ENCODE measurements at regions not wholly inside any gene's neighbourhood (a gene's known extent, or its start where the extent isn't known, plus 50 kb on each side); places are given as distances from the start of the nearest gene placed in this dataset.
"Not testable (repeated sequence)": the region's sequence is repeated elsewhere in the genome, so short reads cannot be mapped to it uniquely, and the experiment has no call there.

GRCh38 chr4:13903061-13903460 is 275.5 kb upstream of the BOD1L1 start:
- no peak for DNase-seq

- no peak for DNase-seq
Measured at GRCh38 chr4:13903901-13904300, 276.4 kb upstream of the BOD1L1 start.

GRCh38 chr4:13905543-13905942 is 278.0 kb upstream of the BOD1L1 start:
- peak; percentile 86 for DNase-seq

GRCh38 chr4:13906727-13907126 is 279.2 kb upstream of the BOD1L1 start:
- no peak for DNase-seq

- DNase-seq = peak; percentile 99
Measured at GRCh38 chr4:13907255-13907751, 279.8 kb upstream of the BOD1L1 start.

- no peak for DNase-seq
Measured at GRCh38 chr4:13908455-13908854, 280.9 kb upstream of the BOD1L1 start.

GRCh38 chr4:13910556-13910955 is 283.0 kb upstream of the BOD1L1 start:
- DNase-seq = no peak

GRCh38 chr4:13911256-13911655 is 283.7 kb upstream of the BOD1L1 start:
- no peak for DNase-seq

GRCh38 chr4:13912436-13912925 is 285.0 kb upstream of the BOD1L1 start:
- peak; percentile 36 for DNase-seq

- peak; percentile 55 for DNase-seq
Measured at GRCh38 chr4:13912966-13913365, 285.4 kb upstream of the BOD1L1 start.

- DNase-seq = peak; percentile 93
Measured at GRCh38 chr4:13917015-13917414, 289.5 kb upstream of the BOD1L1 start.

- peak; percentile 99 for DNase-seq
Measured at GRCh38 chr4:13918110-13918509, 290.6 kb upstream of the BOD1L1 start.

GRCh38 chr4:13918991-13919441 is 291.5 kb upstream of the BOD1L1 start:
- peak; percentile 98 for DNase-seq

GRCh38 chr4:13920111-13920875 is 292.8 kb upstream of the BOD1L1 start:
- DNase-seq = peak; percentile 52

- DNase-seq = peak; percentile 100
Measured at GRCh38 chr4:13920901-13921300, 293.4 kb upstream of the BOD1L1 start.

GRCh38 chr4:13921805-13922204 is 294.3 kb upstream of the BOD1L1 start:
- peak; percentile 64 for DNase-seq

GRCh38 chr4:13922459-13922858 is 294.9 kb upstream of the BOD1L1 start:
- no peak for DNase-seq

GRCh38 chr4:13922873-13923645 is 295.5 kb upstream of the BOD1L1 start:
- no peak for DNase-seq

GRCh38 chr4:13924900-13925299 is 297.4 kb upstream of the BOD1L1 start:
- DNase-seq = not testable (repeated sequence)

GRCh38 chr4:13928214-13928613 is 300.7 kb upstream of the BOD1L1 start:
- no peak for DNase-seq

- no peak for DNase-seq
Measured at GRCh38 chr4:13930155-13930554, 302.6 kb upstream of the BOD1L1 start.

- DNase-seq = peak; percentile 55
Measured at GRCh38 chr4:13933191-13933590, 305.7 kb upstream of the BOD1L1 start.

- no peak for DNase-seq
Measured at GRCh38 chr4:13938299-13938698, 310.8 kb upstream of the BOD1L1 start.

- DNase-seq = no peak
Measured at GRCh38 chr4:13940921-13941320, 313.4 kb upstream of the BOD1L1 start.
